GM03348 (cell line): ENCODE measurements at regions not wholly inside any gene's neighbourhood (a gene's known extent, or its start where the extent isn't known, plus 50 kb on each side); places are given as distances from the start of the nearest gene placed in this dataset.
"Not testable (repeated sequence)": the region's sequence is repeated elsewhere in the genome, so short reads cannot be mapped to it uniquely, and the experiment has no call there.

ENCODE experiments used
- DNase-seq: peaks from one replicate; pipeline ENCODE4 v3.0.0; 2012; ENCODE audit warnings: low spot score

DNA sequence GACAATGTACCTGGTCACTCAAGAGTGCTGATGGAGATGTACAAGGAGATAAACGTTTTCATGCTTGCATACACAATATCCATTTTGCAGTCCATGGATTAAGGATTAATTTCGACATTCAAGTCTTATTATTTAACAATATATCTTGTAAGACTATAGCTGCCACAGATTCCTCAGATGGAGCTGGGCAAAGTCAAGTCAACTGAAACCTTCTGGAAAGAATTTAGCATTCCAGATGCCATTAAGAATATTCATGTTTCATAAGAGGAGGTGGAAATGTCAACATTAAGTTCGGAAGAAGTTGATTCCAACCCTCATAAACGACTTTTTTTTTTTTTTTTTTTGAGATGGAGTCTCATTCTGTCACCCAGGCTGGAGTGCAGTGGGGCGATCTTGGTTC, 126.0 kb downstream of the SHANK2 start:
- not testable (repeated sequence) for DNase-seq

DNA sequence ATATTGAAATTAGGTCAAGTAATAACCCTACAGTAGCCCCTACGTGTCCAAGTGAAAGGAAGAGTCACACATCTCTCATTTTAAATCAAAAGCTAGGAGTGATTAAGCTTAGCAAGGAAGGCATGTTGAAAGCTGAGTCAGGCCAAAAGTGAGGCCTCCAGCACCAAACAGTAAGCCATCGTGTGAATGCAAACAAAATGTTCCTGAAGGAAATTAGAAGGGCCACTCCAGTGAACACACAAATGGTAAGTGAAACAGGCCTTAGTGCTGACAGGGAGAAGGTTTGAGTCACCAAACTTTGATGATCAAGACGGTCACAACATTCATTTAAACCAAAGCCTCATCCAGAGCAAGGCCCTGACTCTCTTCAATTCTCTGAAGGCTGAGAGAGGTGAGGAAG, 127.2 kb downstream of the SHANK2 start:
- DNase-seq = no peak

GRCh38 chr11:71124127-71124526, 128.2 kb downstream of the SHANK2 start:
- DNase-seq = no peak

- no peak for DNase-seq
Measured at GRCh38 chr11:71120471-71120896, 131.9 kb downstream of the SHANK2 start.

GRCh38 chr11:71119656-71120269, 132.6 kb downstream of the SHANK2 start:
- no peak for DNase-seq

GRCh38 chr11:71118671-71119250, 133.6 kb downstream of the SHANK2 start:
- DNase-seq = no peak

DNA sequence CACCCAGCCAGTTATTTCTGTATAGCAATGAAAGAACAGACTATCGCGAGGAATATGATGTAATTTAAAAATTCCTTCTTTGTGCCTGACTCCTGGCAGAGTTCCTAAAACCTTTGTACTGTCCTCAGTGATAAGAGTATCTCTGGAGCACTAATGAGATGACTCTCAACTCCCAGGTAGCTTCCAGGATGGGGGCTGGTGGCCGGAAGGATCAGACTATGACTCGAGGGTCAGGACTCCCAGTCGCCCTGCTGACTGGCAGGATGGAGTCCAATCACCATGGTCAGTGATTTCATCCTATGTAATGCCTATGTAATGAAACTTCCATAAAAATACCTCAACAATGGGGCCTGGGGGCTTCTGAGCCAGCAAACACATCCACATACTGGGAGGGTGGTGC, 135.1 kb downstream of the SHANK2 start:
- DNase-seq = no peak

- DNase-seq = no peak
Measured at GRCh38 chr11:71116693-71117040, 135.7 kb downstream of the SHANK2 start.

GRCh38 chr11:71115770-71116692, 136.3 kb downstream of the SHANK2 start:
- no peak for DNase-seq

- DNase-seq = no peak
Measured at GRCh38 chr11:71114124-71114851, 138.1 kb downstream of the SHANK2 start.

GRCh38 chr11:71112990-71113389, 139.4 kb downstream of the SHANK2 start:
- no peak for DNase-seq

DNA sequence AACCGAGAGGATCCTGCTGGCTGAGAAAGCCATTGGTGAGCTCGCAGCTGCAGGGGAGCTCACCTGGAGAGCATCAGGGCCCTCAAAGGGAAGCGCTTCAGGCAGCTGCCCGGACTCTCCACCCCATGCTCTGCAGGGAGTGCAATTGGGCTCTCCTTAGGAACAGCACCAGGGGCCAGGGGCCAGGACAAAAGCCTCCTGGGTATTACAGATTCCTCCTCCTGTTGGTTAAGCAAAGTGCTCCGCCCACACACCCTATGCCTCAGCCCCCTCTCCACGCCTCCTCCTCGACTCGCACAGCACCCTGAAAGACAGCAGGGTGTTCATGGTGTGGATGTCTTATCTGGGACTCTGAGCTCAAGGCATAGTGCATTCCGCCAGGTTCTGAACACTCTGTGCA, 139.9 kb downstream of the SHANK2 start:
- DNase-seq = no peak

DNA sequence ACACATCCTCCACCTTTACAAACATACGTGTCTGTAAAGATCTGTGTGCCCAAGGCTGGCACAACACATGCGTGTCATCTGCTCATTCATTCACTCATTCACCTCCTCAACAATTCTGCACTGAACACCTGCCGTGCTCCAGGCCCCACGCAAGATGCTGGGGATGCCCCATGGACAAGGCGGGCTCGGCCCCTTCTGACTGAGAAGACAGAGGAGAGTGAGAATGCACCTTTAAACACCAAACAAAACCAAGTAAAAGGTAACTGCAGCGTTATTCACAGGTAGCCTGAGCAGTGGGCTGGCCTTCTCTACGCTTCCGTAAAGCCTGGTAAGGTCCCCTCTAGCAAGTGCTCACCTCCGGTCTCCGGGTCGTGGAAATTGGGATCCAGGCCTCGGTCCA, 142.8 kb downstream of the SHANK2 start:
- DNase-seq = no peak

DNA sequence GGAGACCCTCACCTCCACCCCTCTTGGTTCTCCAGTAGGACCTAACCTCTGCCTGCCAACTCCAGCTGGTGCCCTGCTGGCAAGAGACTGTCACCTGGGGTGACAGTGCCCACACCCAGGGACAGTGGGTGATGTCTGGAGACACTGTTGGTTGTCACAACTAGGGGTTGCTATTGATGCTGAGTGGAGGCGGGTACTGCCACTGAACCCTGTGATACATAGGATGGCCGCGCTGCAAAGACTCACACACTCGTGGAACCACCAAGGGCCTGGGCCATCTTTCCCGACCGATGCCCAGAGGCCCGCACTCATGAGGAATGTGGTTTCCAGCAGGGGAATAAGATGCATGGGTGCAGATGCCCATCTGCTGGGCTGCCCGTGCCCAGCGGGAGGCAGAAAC, 143.2 kb downstream of the SHANK2 start:
- no peak for DNase-seq

DNA sequence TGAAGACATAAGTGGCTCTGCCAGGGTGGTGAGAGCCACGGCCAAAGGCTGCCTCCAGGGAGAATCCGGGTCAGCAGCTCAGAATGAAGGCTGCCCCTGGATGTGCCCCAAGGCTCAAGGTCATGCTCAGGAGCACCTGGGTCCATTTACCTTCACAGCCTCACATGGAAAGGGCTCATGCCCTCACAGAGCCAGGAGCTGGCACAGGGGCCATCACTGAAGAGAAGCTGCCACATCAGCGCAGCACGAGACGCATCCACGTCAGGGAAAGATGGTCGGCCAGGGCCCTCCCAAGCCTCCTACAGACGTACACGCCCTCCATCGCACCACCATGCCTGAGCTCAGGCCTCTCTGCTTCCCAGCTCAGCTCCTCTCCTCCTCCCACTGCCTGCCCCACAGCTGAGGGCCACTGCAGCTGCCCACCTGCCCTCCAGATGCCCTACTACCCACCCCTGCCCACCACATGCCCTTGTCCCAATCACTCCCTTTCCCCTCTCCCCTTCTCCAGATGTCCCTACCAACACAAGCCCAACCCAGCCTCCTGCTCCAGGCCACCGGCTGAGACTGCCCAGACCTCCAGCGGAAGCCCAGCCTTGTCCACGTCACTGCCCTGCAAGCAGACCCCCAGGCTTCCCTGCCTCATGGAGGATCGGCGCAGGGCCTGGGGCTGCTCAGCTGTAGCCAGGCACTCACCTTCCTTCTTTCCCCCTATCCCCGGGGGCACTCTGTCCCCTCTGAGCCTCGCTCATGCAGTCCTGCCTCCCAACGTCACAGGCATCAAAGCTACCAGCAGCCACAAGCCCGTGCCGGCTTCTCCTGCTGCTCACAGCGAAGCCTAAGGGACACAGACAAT, 144.1 kb downstream of the SHANK2 start:
- no peak for DNase-seq

GRCh38 chr11:71106671-71107070, 145.7 kb downstream of the SHANK2 start:
- DNase-seq = no peak

GRCh38 chr11:71103266-71103665, 149.1 kb downstream of the SHANK2 start:
- no peak for DNase-seq

GRCh38 chr11:71102251-71102995, 150.0 kb downstream of the SHANK2 start:
- DNase-seq = no peak

DNA sequence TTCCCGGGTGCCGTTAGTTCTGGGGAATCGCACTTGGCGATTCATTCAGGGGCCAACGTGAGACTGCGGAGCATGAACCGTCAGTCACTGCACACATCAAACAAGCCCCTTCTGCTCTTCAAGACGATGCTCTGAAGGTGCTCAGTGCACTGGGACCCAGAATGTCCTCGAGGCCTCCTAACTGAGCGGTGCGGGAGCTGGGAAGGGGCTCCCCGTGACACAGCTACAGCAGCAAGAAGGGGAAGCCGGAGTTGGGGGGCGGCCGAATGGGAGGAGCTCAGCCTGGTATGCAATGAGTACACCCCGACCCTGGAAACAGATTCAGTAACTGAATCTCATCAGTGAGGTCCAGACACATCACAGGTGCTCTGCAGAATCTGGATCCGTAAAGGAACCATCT, 150.8 kb downstream of the SHANK2 start:
- DNase-seq = no peak

- no peak for DNase-seq
Measured at GRCh38 chr11:71101046-71101445, 151.3 kb downstream of the SHANK2 start.

DNA sequence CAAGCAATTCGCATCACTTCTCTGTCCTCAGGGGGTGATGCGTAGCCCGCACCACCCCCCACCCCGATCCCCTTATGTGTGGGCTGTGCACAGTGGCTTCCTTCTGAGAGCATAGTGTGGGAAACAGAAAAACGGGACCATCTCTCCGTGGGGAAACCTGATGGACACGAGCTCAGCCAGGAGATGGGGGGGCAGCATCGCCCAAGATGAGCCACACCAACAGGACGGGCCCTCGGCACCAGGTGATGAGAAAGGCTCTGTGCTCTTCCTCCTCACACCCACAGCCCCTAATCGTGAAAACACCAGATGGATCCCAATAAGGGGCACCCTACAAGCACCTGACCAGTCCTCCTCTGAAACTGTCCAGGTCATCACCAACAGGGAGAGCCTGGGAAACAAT, 153.6 kb downstream of the SHANK2 start:
- DNase-seq = no peak
